ENCODE measurements at regions not wholly inside any gene's neighbourhood (a gene's known extent, or its start where the extent isn't known, plus 50 kb on each side); places are given as distances from the start of the nearest gene placed in this dataset.

DNA sequence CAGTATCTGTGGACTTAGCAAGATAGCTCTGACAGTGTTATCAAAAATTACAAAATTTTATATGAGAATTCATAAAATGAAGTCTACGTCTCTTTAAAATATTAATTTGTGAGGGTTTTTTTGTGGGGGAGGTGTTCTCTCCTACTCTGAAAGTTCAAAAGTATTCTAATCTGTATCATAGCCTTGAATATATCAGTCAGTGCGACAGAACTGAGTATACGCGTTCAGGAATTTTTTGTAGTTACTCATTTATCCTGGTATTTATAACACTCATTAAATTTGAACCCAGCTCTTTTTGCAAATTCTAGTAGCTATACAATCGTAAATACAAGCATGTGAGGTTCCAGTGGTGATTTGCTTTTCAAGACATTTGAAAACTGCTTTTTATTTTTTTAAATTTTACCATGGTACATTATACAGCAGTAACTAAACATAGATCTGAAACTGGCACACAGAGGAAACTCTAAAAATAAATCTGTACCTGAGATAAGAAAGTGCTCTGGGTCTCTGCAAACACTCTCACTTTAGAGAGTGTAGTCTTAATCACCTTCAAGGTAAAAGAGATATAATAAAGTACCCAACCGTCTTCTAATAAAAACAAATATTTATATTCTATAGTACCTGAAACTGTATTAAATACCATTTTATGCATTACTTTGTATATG, 178.4 kb upstream of the ADAMTS5 start:
- TF ChIP-seq, protein P1, sequence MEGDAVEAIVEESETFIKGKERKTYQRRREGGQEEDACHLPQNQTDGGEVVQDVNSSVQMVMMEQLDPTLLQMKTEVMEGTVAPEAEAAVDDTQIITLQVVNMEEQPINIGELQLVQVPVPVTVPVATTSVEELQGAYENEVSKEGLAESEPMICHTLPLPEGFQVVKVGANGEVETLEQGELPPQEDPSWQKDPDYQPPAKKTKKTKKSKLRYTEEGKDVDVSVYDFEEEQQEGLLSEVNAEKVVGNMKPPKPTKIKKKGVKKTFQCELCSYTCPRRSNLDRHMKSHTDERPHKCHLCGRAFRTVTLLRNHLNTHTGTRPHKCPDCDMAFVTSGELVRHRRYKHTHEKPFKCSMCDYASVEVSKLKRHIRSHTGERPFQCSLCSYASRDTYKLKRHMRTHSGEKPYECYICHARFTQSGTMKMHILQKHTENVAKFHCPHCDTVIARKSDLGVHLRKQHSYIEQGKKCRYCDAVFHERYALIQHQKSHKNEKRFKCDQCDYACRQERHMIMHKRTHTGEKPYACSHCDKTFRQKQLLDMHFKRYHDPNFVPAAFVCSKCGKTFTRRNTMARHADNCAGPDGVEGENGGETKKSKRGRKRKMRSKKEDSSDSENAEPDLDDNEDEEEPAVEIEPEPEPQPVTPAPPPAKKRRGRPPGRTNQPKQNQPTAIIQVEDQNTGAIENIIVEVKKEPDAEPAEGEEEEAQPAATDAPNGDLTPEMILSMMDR (IDR thresholded peaks at IDR 0.05), result no peak
- TF ChIP-seq POLR2A (IDR thresholded peaks at IDR 0.05), result no peak
